OCI-LY1 (cell line): ENCODE measurements at regions not wholly inside any gene's neighbourhood (a gene's known extent, or its start where the extent isn't known, plus 50 kb on each side); places are given as distances from the start of the nearest gene placed in this dataset.

Experiments used
- EZH2 ChIP-seq: fragments of 200-600 bp; sonication (generic), shearing (Covaris generic); IDR thresholded peaks from 2 replicates; pipeline ENCODE4 v1.8.0; 2017; ENCODE audit warnings: borderline replicate concordance, mixed run types, mild to moderate bottlenecking, antibody characterized with exemption, low read length, moderate library complexity, mixed read lengths
- TF ChIP-seq, protein P1 (sequence below): fragments of 200-600 bp; sonication (generic), shearing (Covaris generic); IDR thresholded peaks from 2 replicates; pipeline ENCODE4 v1.5.1; 2017; ENCODE audit warnings: mild to moderate bottlenecking, antibody characterized with exemption, low read length, moderate library complexity, mixed read lengths

DNA sequence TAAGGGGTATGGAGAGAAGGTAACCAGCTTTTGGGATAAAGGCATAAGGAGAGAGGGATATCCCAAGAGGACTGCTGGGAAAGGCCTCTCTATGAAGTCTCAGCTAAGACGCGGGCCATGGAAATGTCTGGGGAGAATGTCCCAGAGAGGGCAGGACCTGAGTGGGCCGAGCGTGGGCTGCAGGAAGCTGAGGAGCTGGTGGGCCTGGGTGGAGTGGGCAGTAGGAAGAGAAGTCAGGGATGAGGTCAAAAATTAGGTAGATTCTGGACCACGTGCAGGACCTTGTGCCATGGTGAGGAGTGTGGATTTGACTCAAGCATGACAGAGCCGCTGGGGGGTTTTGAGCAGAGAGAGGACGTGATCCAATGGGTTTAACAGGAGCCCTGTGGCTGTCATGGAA lies 66.5 kb upstream of the SULF2 start:
- no peak for TF ChIP-seq EZH2
- TF ChIP-seq, protein P1, sequence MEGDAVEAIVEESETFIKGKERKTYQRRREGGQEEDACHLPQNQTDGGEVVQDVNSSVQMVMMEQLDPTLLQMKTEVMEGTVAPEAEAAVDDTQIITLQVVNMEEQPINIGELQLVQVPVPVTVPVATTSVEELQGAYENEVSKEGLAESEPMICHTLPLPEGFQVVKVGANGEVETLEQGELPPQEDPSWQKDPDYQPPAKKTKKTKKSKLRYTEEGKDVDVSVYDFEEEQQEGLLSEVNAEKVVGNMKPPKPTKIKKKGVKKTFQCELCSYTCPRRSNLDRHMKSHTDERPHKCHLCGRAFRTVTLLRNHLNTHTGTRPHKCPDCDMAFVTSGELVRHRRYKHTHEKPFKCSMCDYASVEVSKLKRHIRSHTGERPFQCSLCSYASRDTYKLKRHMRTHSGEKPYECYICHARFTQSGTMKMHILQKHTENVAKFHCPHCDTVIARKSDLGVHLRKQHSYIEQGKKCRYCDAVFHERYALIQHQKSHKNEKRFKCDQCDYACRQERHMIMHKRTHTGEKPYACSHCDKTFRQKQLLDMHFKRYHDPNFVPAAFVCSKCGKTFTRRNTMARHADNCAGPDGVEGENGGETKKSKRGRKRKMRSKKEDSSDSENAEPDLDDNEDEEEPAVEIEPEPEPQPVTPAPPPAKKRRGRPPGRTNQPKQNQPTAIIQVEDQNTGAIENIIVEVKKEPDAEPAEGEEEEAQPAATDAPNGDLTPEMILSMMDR, result no peak
